DOHH2 (cell line): ENCODE measurements at regions not wholly inside any gene's neighbourhood (a gene's known extent, or its start where the extent isn't known, plus 50 kb on each side); places are given as distances from the start of the nearest gene placed in this dataset.

ENCODE experiments used
- CTCF ChIP-seq: fragments of 200-600 bp; sonication (generic); IDR thresholded peaks from one replicate; pipeline ENCODE4 v1.5.1; 2014; ENCODE audit warnings: antibody characterized with exemption, mild to moderate bottlenecking, low read depth, low read length; ENCODE audit not compliant: poor library complexity, severe bottlenecking
- EZH2phosphoT487 ChIP-seq: fragments of 200-600 bp; sonication (generic); IDR thresholded peaks from 2 replicates; pipeline ENCODE4 v1.6.1; 2017; ENCODE audit warnings: borderline replicate concordance, mild to moderate bottlenecking, antibody characterized with exemption, low read length, moderate library complexity, mixed read lengths

DNA sequence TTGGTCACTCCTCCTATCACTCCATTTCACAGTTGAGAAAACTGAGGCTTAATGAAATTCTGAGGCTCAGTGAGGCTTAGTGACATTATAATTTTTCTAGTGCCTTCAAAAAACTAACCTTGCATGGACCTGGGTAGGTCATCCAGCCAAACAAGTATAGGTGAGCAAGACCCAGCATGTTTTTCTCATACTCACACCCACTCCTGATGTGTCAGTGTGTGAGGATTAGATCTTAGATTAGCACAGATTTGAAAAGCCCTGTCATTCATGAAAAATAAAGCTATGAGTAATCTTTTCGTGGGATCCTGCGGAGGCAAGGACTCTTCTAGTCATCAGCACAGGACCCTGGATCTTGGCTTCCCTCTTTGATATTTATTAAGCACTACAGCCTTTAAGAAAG is 146.7 kb downstream of the CHIC2 start:
- no peak for TF ChIP-seq CTCF
- TF ChIP-seq EZH2phosphoT487 = no peak
